NCI-H2107 (cell line): ENCODE measurements at regions not wholly inside any gene's neighbourhood (a gene's known extent, or its start where the extent isn't known, plus 50 kb on each side); places are given as distances from the start of the nearest gene placed in this dataset.
"Not testable (repeated sequence)": the region's sequence is repeated elsewhere in the genome, so short reads cannot be mapped to it uniquely, and the experiment has no call there.

Experiments
- DNase-seq: peaks from one replicate; lab custom pipeline; 2025; lab: John Stamatoyannopoulos, UW

DNA sequence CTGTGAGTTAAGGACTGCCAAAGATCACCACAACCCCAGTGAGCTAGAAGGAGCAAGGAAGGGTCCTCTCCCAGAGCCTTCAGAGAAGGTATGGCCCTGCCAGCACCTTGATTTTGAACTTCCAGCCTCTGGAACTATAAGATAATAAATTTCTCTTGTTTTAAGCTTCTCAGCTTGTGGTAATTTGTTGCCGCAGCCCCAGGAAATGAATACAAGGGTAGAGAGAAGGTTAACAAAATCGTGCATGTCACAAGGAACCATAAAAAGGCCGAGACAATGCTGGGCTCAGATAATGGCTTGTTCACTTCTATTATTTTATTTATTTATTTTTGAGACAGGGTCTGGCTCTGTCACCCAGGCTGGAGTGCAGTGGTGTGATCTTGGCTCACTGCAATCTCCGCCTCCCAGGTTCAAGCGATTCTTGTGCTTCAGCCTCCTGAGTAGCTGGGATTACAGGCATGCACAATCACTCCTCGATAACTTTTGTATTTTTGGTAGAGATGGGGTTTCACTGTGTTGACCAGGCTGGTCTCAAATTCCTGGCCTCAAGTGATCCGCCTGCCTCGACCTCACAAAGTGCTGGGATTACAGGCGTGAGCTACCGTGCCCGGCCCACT is 71.5 kb downstream of the WSB1 start:
- not testable (repeated sequence) for DNase-seq

- no peak for DNase-seq
These were observed 72.5 kb downstream of the WSB1 start for GRCh38 chr17:27366437-27366836.

DNA sequence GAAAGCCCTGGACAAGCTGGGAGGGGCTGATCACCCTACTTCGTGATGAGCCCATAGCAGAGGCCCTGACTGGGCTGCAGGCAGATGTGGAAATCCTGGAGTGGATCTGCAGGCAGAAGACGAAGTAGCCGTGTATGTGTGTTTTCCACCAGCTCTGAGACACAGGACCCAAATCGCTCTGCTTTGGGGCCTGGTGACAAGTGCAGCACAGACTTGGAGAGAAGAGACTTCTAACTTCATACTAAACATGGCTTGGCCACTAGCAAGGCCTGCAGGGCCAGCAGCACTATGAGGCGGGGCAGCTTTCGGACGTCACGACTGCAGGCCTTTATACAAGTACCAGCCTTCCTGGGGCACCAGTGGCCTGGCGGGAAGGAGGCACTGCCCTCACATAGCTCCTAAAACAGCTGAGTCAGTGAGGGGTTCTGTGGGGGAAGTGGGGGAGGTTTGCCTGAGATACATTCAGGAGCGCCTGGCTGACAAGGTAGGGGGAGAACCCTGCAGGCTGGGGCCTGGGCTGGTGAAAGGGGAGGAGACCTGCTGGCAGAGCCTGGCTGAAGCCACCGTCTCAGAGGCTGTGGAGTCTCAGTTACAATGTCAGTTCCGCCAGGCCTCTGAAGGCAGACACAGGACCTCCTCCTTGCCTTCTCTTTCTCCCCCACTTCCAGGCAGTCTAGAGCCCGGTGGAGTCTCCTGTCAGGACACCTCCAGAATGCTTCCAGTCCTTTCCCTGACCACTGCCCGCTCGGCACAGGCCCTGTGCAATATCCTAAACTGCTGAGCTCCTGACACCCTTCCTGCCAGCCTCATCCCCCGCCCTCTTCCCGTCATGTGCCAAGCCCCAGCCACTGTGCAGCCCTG is 73.4 kb downstream of the WSB1 start:
- no peak for DNase-seq

DNA sequence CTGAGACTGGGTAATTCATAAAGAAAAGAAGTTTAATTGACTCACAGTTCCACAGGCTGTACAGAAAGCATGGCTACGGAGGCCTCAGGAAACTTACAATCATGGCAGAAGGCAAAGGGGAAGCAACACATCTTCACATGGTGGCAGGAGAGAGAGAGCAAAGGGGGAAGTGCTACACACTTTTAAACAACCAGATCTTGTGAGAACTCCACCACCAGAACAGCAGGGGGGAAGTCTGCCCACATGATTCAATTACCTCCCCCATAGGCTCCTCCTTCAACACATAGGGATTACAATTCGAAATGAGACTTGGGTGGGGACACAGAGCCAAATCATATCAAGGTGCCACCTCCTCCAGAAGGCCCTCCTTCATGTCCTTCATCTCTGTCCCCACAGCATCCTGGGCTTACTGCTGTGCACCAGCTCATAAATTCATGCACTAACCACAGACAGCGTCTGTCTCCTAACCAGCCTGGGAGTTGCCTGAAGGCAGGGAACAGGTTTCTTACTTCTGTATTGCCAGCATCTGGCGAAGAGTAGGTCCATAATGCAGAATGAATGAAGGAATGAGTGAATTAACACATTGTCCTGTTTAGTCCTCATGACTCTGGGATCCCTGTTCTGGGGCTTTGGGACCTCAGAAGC is 74.4 kb downstream of the WSB1 start:
- DNase-seq = no peak

GRCh38 chr17:27368980-27369379 is 75.1 kb downstream of the WSB1 start:
- no peak for DNase-seq

DNA sequence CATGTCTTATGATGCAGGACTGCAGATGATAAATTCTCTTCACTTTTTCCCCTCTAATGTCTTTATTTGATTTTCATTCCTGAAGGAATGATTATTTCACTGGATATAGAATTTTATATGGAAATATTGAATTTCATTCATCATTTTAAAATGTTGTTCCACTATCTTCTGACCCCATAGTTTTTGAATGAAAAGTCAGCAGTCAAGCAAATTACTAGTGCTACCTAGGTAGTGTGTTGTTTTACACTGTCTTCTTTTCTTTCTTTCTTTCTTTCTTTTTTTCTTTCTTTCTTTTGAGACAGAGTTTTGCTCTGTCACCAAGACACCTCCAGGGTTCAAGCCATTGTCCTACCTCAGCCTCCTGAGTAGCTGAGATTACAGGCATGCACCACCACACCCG is 76.9 kb downstream of the WSB1 start:
- DNase-seq = no peak

DNA sequence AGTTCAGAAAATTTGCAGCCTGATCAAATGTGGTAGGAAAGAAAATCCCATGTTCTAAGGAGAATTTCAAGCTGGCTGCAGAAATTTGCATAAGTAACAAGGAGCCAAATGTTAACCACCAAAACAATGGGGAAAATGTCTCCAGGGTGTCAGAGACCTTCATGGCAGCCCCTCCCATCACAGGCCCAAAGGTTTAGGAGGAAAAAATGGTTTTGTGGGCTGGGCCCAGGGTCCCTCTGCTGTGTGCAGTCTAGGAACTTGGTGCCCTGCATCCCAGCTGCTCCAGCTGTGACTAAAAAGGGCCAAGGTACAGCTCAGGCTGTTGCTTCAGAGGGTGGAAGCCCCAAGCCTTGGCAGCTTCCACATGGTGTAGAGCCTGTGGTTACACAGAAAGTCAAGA is 79.8 kb downstream of the WSB1 start:
- not testable (repeated sequence) for DNase-seq

DNA sequence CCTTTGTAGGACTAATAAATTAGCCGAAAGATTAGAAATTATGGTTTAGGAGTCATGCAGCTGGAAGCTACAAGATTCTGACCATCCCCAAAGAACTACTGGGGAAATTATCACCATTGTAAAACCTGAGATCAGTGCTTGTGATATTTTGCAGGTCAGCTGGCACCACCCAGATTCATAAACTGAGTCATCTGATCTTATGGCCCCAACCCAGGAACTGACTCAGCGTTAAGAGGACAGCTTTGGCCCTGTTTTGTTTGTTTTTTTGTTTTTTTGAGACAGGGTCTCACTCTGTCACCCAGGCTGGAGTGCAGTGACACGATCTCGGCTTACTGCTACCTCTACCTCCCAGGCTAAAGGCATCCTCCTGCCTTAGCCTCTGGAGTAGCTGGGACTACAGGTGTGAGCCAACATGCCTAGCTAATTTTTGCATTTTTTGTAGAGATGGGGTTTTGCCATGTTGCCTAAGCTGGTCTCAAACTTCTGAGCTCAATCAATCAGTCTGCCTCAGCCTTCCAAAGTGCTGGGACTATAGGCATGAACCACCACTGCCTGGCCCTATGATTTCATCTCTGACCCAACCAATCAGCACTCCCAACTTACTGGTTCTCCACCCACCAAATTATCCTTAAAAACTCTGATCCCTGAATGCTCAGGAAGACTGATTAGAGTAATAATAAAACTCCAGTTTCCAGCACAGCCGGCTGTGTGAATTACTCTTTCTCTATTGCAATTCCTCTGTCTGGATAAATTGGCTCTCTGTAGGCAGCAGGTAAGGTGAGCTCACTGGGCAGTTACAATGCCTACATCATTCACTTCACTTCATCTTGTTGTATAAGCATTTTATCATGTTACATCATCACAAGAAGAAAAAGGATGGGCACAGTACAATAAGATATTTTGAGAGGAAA is 79.4 kb upstream of the KSR1 start:
- DNase-seq = no peak

- DNase-seq = no peak
These were observed 77.6 kb upstream of the KSR1 start for GRCh38 chr17:27378482-27379175.

DNA sequence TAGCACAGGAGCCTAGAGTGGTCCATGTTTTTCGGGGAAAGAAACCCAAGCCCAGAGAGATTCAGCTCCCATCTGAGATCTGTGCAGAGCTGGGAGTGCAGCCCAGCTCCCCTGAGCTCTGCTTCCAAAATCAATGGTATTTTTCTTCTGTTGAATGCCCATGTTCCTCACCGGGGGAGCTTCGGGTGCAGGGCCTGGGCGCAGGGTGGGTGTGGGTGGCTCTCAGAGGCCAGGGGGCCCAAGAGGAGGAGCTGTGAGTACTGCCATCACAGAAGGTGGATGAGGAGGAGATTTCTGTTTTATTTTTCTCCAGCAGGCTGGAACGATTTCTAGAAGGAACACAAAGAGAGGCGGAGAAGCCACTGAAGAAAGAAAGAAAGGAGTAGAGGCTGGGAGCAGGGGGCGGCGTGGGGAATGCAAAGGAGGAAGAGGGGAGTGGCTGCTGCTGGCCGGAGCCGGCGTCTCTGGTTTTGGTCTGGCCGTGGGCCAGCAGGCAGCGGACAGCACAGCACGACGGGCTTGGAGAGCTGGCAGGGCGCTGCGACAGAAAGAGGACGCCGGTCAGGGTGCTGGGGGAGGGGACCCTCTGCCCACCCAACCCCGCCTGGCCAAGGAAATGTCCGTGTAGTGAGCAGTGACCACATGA is 76.2 kb upstream of the KSR1 start:
- DNase-seq = no peak

GRCh38 chr17:27380551-27380950 is 75.7 kb upstream of the KSR1 start:
- DNase-seq = no peak

- peak; percentile 13 for DNase-seq
These were observed 75.2 kb upstream of the KSR1 start for GRCh38 chr17:27381007-27381501.

- no peak for DNase-seq
These were observed 74.2 kb upstream of the KSR1 start for GRCh38 chr17:27382025-27382424.

DNA sequence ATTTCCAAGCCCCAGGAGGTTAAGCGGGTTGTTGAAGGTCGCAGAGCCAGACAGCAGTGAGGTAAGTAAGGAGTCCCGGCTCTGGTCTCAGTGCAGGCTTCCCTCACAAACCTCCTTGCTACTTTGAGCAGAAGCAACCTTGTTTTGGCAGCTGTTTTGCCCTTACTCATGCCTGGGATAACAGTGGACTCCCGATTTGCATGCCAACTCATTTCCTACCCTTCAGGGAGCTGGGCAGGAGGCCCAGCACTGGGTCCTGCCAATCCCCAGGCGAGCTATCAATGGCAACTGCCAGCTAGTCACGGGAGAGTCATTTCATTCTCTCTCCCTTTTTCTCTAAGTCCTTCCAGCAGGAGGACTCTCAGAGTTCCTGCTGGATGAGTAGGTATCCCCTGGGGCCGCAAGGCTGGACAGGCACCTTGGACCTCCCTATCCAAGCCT is 72.0 kb upstream of the KSR1 start:
- no peak for DNase-seq

DNA sequence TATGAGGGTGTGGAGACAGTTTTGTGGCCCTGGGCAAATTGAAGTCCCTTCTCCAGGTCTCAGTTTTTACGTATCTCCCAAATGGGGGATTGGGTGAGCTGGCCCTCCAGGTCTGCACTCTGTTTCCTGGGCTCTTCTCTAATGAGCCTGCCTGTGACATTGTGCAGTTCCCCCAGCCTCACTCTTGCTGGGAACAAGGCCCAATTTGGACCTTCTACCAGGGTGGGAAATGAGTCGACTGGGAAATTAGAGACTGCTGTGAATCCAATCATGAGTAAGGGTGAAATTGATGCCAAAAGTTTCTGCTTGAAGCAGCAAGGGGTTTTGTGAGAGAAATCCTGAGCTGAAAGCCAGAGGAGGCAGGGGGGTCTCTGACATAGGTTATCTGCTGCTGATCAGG is 71.5 kb upstream of the KSR1 start:
- DNase-seq = no peak

GRCh38 chr17:27385626-27386025 is 70.6 kb upstream of the KSR1 start:
- no peak for DNase-seq

- DNase-seq = no peak
These were observed 69.8 kb upstream of the KSR1 start for GRCh38 chr17:27386206-27387075.

DNA sequence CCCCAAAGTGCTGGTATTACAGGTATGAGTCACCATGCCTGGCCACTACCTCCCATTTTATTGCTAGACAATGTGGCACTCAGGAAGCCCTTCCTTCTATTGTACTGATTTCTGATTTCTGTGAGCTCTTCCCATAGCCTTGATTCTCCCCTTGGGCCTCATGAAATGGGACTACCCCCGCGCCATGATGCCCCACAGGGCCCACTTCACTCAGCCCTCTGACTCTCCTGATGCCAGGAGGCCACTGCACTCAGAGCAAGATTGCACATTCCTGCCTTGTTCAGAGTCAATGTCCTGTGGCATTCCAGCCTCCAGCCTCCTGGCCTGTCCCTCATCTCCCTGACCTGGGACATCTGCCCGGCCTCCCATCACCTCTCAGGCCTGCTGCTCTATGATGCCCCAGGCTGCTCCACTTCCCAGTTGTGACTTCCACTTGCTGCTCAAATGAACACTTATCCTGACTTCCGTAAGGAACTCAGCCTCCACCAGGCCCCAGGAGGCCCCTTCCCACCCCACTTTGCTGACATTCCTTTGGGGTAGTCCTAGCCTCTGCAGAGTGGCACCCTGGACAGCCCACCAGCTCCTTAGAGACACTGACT is 66.6 kb upstream of the KSR1 start:
- DNase-seq = no peak

- DNase-seq = no peak
These were observed 65.7 kb upstream of the KSR1 start for GRCh38 chr17:27390540-27390939.
